ENCODE measurements at regions not wholly inside any gene's neighbourhood (a gene's known extent, or its start where the extent isn't known, plus 50 kb on each side); places are given as distances from the start of the nearest gene placed in this dataset.
"Not testable (repeated sequence)": the region's sequence is repeated elsewhere in the genome, so short reads cannot be mapped to it uniquely, and the experiment has no call there.

DNA sequence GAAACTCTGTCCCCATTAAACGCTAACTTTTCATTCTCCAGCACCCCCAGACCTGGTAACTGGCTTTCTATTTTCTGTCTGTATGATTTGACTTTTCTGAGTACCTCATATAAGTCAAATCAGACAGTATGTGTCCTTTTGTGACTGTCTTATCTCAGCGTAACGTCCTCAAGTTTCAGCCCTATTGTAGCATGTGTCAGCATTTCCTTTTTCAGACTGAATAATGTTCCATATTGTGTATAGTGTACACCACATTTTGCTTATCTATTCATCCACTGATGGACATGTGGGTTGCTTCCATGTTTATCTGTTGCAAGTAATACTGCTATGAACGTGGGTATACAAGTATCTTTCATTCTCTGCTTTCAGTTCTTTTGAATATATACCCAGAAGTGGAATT is 242.4 kb downstream of the RTP5 start:
- TF ChIP-seq, protein P1, sequence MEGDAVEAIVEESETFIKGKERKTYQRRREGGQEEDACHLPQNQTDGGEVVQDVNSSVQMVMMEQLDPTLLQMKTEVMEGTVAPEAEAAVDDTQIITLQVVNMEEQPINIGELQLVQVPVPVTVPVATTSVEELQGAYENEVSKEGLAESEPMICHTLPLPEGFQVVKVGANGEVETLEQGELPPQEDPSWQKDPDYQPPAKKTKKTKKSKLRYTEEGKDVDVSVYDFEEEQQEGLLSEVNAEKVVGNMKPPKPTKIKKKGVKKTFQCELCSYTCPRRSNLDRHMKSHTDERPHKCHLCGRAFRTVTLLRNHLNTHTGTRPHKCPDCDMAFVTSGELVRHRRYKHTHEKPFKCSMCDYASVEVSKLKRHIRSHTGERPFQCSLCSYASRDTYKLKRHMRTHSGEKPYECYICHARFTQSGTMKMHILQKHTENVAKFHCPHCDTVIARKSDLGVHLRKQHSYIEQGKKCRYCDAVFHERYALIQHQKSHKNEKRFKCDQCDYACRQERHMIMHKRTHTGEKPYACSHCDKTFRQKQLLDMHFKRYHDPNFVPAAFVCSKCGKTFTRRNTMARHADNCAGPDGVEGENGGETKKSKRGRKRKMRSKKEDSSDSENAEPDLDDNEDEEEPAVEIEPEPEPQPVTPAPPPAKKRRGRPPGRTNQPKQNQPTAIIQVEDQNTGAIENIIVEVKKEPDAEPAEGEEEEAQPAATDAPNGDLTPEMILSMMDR (IDR thresholded peaks at IDR 0.05) = not testable (repeated sequence)
- not testable (repeated sequence) for TF ChIP-seq POLR2A, EP300 (IDR thresholded peaks at IDR 0.05)
